ENCODE measurements at regions not wholly inside any gene's neighbourhood (a gene's known extent, or its start where the extent isn't known, plus 50 kb on each side); places are given as distances from the start of the nearest gene placed in this dataset.

GRCh38 chr6:152854086-152854795 is 103.6 kb downstream of the VIP start:
- H3K4me3 Mint-ChIP-seq, result no peak overlapping the region
- Histone ChIP-seq H4K20me1 (ENCODE audit: control insufficient read depth, insufficient read depth, low read length, poor library complexity, severe bottlenecking) (no peaks in the 10 kb centered on the region), H3K4me3 (ENCODE audit: control extremely low read depth in 1 of 5, extremely low read depth in 1 of 5, insufficient read depth in 1 of 5, low read depth in 2 of 5, low read length in 4 of 5) (no peak overlapping the region), H3K79me2 (ENCODE audit: control insufficient read depth, insufficient read depth, low read length) (no peaks in the 10 kb centered on the region), H3K27me3 (replicated peaks in 1 of 4; ENCODE audit: control extremely low read depth in 1 of 4, control insufficient read depth in 3 of 4, insufficient read depth in 4 of 4, low read length in 3 of 4) (no peaks in the 10 kb centered on the region), H3K9ac (ENCODE audit: low read length) (no peak overlapping the region), H2AFZ (ENCODE audit: insufficient read depth, low read depth, low read length, poor library complexity, severe bottlenecking) (no peak overlapping the region), H3K27ac (ENCODE audit: low read length in 2 of 2) (no peak overlapping the region), H3K9me3 (ENCODE audit: control extremely low read depth in 1 of 3, control insufficient read depth in 2 of 3, insufficient read depth in 1 of 3, low read length in 2 of 3) (no peaks in the 10 kb centered on the region), H3K36me3 (replicated peaks in 1 of 2; ENCODE audit: control extremely low read depth in 1 of 2, control insufficient read depth in 1 of 2, extremely low read depth in 1 of 2, insufficient read depth in 2 of 2, low read length in 1 of 2) (no peaks in the 10 kb centered on the region), H3K4me1 (ENCODE audit: control insufficient read depth in 2 of 2, insufficient read depth in 2 of 2, low read length in 2 of 2) (no peaks in the 10 kb centered on the region), H3K4me2 (replicated peaks; ENCODE audit: low read depth, low read length, poor library complexity, severe bottlenecking) (no peak overlapping the region)
- no peak overlapping the region for H3K27ac Mint-ChIP-seq
- ATAC-seq (ENCODE audit: low read depth) (no peak), DNase-seq (no peak)
- TF ChIP-seq CTCF (IDR thresholded peaks at IDR 0.05), result no peak
- H3K4me1 Mint-ChIP-seq, result no peaks in the 10 kb centered on the region
- peaks cover 6% of the 10 kb centered on the region for H3K27me3 Mint-ChIP-seq
- CTCF ChIA-PET, result no interaction called here
- H3K9me3 Mint-ChIP-seq (ENCODE audit: insufficient read depth), result no peaks in the 10 kb centered on the region
- POLR2A ChIA-PET, result no interaction called here
- no CpG with 5 or more reads among the region's 3 CpGs for WGBS (ENCODE audit: insufficient coverage)
- intact Hi-C loops (cut with micrococcal nuclease), result no loop called here

- POLR2A ChIA-PET, result no interaction called here
- no peaks in the 10 kb centered on the region for H3K36me3 ChIP-seq (replicated peaks in 1 of 2; ENCODE audit: control extremely low read depth in 1 of 2, control insufficient read depth in 1 of 2, extremely low read depth in 1 of 2, insufficient read depth in 2 of 2, low read length in 1 of 2)
- no peak for TF ChIP-seq EZH2 (IDR thresholded peaks at IDR 0.05; ENCODE audit: borderline replicate concordance, insufficient read depth, low read depth, low read length, poor library complexity, severe bottlenecking)
- no peak for TF ChIP-seq CTCF (IDR thresholded peaks at IDR 0.05)
- H3K9me3 ChIP-seq (ENCODE audit: control extremely low read depth in 1 of 3, control insufficient read depth in 2 of 3, insufficient read depth in 1 of 3, low read length in 2 of 3), result no peaks in the 10 kb centered on the region
- no peak overlapping the region for H3K4me2 ChIP-seq (replicated peaks; ENCODE audit: low read depth, low read length, poor library complexity, severe bottlenecking)
- no peak overlapping the region for H3K27ac Mint-ChIP-seq
- 77% methylated on average over 2 of the region's 2 CpGs for WGBS (ENCODE audit: insufficient coverage)
- no peak overlapping the region for H3K27ac ChIP-seq (ENCODE audit: low read length in 2 of 2)
- H4K20me1 ChIP-seq (ENCODE audit: control insufficient read depth, insufficient read depth, low read length, poor library complexity, severe bottlenecking), result no peaks in the 10 kb centered on the region
- H3K9ac ChIP-seq (ENCODE audit: low read length), result no peak overlapping the region
- H3K27me3 Mint-ChIP-seq, result peaks cover 14% of the 10 kb centered on the region
- no peaks in the 10 kb centered on the region for H3K27me3 ChIP-seq (replicated peaks in 1 of 4; ENCODE audit: control extremely low read depth in 1 of 4, control insufficient read depth in 3 of 4, insufficient read depth in 4 of 4, low read length in 3 of 4)
- H3K4me3 Mint-ChIP-seq, result no peak overlapping the region
- DNase-seq, result no peak
- intact Hi-C loops (cut with micrococcal nuclease), result no loop called here
- no peak overlapping the region for H2AFZ ChIP-seq (ENCODE audit: insufficient read depth, low read depth, low read length, poor library complexity, severe bottlenecking)
- no peaks in the 10 kb centered on the region for H3K4me1 Mint-ChIP-seq
- no peaks in the 10 kb centered on the region for H3K4me1 ChIP-seq (ENCODE audit: control insufficient read depth in 2 of 2, insufficient read depth in 2 of 2, low read length in 2 of 2)
- no peaks in the 10 kb centered on the region for H3K9me3 Mint-ChIP-seq (ENCODE audit: insufficient read depth)
- no peak overlapping the region for H3K4me3 ChIP-seq (ENCODE audit: control extremely low read depth in 1 of 5, extremely low read depth in 1 of 5, insufficient read depth in 1 of 5, low read depth in 2 of 5, low read length in 4 of 5)
- no peak for ATAC-seq (ENCODE audit: low read depth)
- CTCF ChIA-PET, result interaction anchor here (1.2 to 2.0 kb wide), 2 partner anchors 163 to 166 kb away, joined by 4 to 6 read pairs; no protein-coding TSS in a partner anchor
- no peaks in the 10 kb centered on the region for H3K79me2 ChIP-seq (ENCODE audit: control insufficient read depth, insufficient read depth, low read length)
These were observed 107.5 kb downstream of the VIP start for GRCh38 chr6:152858141-152858540.
